ENCODE measurements at regions not wholly inside any gene's neighbourhood (a gene's known extent, or its start where the extent isn't known, plus 50 kb on each side); places are given as distances from the start of the nearest gene placed in this dataset.

DNA sequence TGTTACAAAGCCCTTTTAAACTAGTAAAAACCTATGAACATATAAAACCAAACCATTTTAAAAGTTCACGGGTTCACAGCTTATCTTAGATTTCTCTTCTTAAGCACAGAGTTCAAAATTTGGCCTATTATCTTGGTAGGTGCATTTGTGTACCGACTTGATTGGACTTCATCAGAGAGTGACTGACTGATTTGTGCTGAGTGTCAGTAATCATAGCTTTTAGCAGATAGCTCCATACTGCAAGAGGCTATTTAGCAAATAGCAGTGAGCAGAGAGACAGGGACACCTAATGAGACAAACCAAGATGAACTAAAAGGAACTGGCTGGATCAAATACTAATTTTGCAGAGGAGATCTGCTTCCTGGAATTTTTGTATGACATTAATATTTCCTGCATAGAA is 274.5 kb downstream of the PRR16 start:
- peaks cover 0 to 10% (median 4%) of the 10 kb centered on the region in 7 donors for H3K9me3 Mint-ChIP-seq
- H3K4me3 ChIP-seq (ENCODE audit: low read depth, low read length), result no peak overlapping the region
- H3K27ac ChIP-seq (ENCODE audit: insufficient read depth, low read length, poor library complexity, severe bottlenecking), result no peak overlapping the region
- H3K9me3 ChIP-seq (ENCODE audit: control insufficient read depth in 2 of 2, low read length in 2 of 2), result no peaks in the 10 kb centered on the region
- no peaks in the 10 kb centered on the region for H3K4me1 ChIP-seq (ENCODE audit: control insufficient read depth, insufficient read depth, low read length, poor library complexity, severe bottlenecking)
- no peak overlapping the region for H3K27ac Mint-ChIP-seq
- H3K27me3 Mint-ChIP-seq, result no peaks in the 10 kb centered on the region
- no peaks in the 10 kb centered on the region for H3K4me1 Mint-ChIP-seq
- H3K36me3 Mint-ChIP-seq, result no peaks in the 10 kb centered on the region
- no peaks in the 10 kb centered on the region for H3K36me3 ChIP-seq (ENCODE audit: control insufficient read depth, insufficient read depth, low read length)
- no peak for ATAC-seq (ENCODE audit: low read depth in 2 of 2)
- H3K4me3 Mint-ChIP-seq, result no peak overlapping the region
- H3K27me3 ChIP-seq (ENCODE audit: control insufficient read depth, insufficient read depth, low read length), result no peaks in the 10 kb centered on the region
- DNase-seq, result no peak

- H3K36me3 Mint-ChIP-seq, result no peaks in the 10 kb centered on the region
- peaks cover 0 to 9% (median 4%) of the 10 kb centered on the region in 7 donors for H3K9me3 Mint-ChIP-seq
- no peak for DNase-seq
- ATAC-seq (ENCODE audit: low read depth in 2 of 2), result no peak
- Histone ChIP-seq H3K9me3 (ENCODE audit: control insufficient read depth in 2 of 2, low read length in 2 of 2) (no peaks in the 10 kb centered on the region), H3K27ac (ENCODE audit: insufficient read depth, low read length, poor library complexity, severe bottlenecking) (no peak overlapping the region), H3K27me3 (ENCODE audit: control insufficient read depth, insufficient read depth, low read length) (no peaks in the 10 kb centered on the region), H3K4me1 (ENCODE audit: control insufficient read depth, insufficient read depth, low read length, poor library complexity, severe bottlenecking) (no peaks in the 10 kb centered on the region), H3K4me3 (ENCODE audit: low read depth, low read length) (no peak overlapping the region), H3K36me3 (ENCODE audit: control insufficient read depth, insufficient read depth, low read length) (no peaks in the 10 kb centered on the region)
- no peak overlapping the region for H3K4me3 Mint-ChIP-seq
- H3K27ac Mint-ChIP-seq, result no peak overlapping the region
- H3K4me1 Mint-ChIP-seq, result no peaks in the 10 kb centered on the region
- no peaks in the 10 kb centered on the region for H3K27me3 Mint-ChIP-seq
Observed at GRCh38 chr5:120740989-120741388, 276.9 kb downstream of the PRR16 start.

DNA sequence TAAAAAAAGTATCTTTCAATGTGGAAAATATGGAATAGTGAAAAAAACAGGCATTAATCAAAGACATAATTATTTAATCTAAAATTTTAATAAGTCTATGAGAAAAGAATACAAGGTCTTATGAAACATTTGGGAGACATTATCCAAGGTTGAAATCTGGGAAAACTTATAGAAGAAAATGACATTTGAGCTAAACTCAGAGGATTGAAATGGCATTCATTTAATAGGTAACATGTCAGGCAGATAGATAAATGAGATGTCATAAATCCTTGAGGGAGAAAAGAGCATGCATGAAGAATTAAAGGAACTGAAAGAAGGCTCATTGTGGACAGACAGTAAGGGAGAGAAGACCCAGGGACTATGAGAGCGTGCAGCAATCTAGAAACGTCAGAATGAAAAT is 284.4 kb downstream of the PRR16 start:
- H3K9me3 ChIP-seq (ENCODE audit: control insufficient read depth in 2 of 2, low read length in 2 of 2), result no peaks in the 10 kb centered on the region
- H3K36me3 ChIP-seq (ENCODE audit: control insufficient read depth, insufficient read depth, low read length), result no peaks in the 10 kb centered on the region
- H3K4me3 ChIP-seq (ENCODE audit: low read depth, low read length), result no peak overlapping the region
- no peaks in the 10 kb centered on the region for H3K27me3 Mint-ChIP-seq
- DNase-seq, result no peak
- ATAC-seq (ENCODE audit: low read depth in 2 of 2), result no peak
- peaks cover 0 to 10% (median 3%) of the 10 kb centered on the region in 7 donors for H3K9me3 Mint-ChIP-seq
- no peak overlapping the region for H3K27ac ChIP-seq (ENCODE audit: insufficient read depth, low read length, poor library complexity, severe bottlenecking)
- no peak overlapping the region for H3K4me3 Mint-ChIP-seq
- no peaks in the 10 kb centered on the region for H3K27me3 ChIP-seq (ENCODE audit: control insufficient read depth, insufficient read depth, low read length)
- H3K4me1 Mint-ChIP-seq, result no peaks in the 10 kb centered on the region
- no peak overlapping the region for H3K27ac Mint-ChIP-seq
- H3K4me1 ChIP-seq (ENCODE audit: control insufficient read depth, insufficient read depth, low read length, poor library complexity, severe bottlenecking), result no peaks in the 10 kb centered on the region
- H3K36me3 Mint-ChIP-seq, result no peaks in the 10 kb centered on the region

DNA sequence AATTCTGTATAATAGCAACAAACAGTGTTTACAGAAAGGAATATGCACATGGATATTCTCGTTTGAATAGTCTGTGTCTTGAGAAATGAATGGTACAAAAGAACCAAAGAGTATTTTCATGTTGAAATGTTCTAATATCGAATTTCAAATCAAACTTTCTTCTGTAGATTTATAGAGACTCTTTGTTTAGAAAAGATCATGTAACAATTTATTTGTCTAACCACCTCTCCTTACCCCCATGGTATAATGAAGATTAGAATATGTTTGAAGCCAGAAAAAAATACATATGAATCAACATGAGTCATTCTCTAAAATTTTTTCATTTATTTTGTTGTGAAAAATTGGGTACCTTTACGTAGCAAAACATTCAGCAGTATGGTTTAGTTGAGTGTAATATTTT is 285.6 kb downstream of the PRR16 start:
- Mint-ChIP-seq H3K27ac (no peak overlapping the region), H3K9me3 (peaks cover 0 to 12% (median 3%) of the 10 kb centered on the region in 7 donors), H3K4me1 (no peaks in the 10 kb centered on the region), H3K4me3 (no peak overlapping the region), H3K27me3 (no peaks in the 10 kb centered on the region), H3K36me3 (no peaks in the 10 kb centered on the region)
- Histone ChIP-seq H3K4me3 (ENCODE audit: low read depth, low read length) (no peak overlapping the region), H3K27ac (ENCODE audit: insufficient read depth, low read length, poor library complexity, severe bottlenecking) (no peak overlapping the region), H3K27me3 (ENCODE audit: control insufficient read depth, insufficient read depth, low read length) (no peaks in the 10 kb centered on the region), H3K36me3 (ENCODE audit: control insufficient read depth, insufficient read depth, low read length) (no peaks in the 10 kb centered on the region), H3K9me3 (ENCODE audit: control insufficient read depth in 2 of 2, low read length in 2 of 2) (no peaks in the 10 kb centered on the region), H3K4me1 (ENCODE audit: control insufficient read depth, insufficient read depth, low read length, poor library complexity, severe bottlenecking) (no peaks in the 10 kb centered on the region)
- no peak for ATAC-seq (ENCODE audit: low read depth in 2 of 2)
- no peak for DNase-seq

DNA sequence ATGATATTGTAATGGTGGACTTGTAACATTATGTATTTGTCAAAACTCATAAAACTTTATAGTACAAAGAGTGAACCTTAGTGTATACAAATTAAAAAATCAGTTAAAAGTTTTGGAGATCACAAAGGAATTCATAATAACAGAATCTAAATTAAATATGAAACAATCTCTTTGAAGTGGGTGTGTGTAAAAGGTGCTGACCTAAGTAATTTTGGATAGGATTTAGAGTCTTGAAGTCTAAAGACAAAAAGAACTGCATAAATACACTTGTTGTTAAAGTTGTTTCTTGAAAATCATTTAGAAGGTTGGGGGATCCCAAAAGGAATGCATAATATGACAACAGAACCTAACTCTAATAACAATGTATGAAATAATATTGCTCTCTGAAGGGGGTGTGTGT is 295.5 kb downstream of the PRR16 start:
- DNase-seq (no peak), ATAC-seq (ENCODE audit: low read depth in 2 of 2) (no peak)
- no peaks in the 10 kb centered on the region for H3K4me1 ChIP-seq (ENCODE audit: control insufficient read depth, insufficient read depth, low read length, poor library complexity, severe bottlenecking)
- Mint-ChIP-seq H3K27me3 (no peaks in the 10 kb centered on the region), H3K27ac (no peak overlapping the region), H3K4me3 (no peak overlapping the region), H3K36me3 (peaks cover 4% of the 10 kb centered on the region), H3K4me1 (no peaks in the 10 kb centered on the region), H3K9me3 (peaks cover 2 to 17% (median 12%) of the 10 kb centered on the region in 7 donors)
- no peaks in the 10 kb centered on the region for H3K36me3 ChIP-seq (ENCODE audit: control insufficient read depth, insufficient read depth, low read length)
- H3K27ac ChIP-seq (ENCODE audit: insufficient read depth, low read length, poor library complexity, severe bottlenecking), result no peak overlapping the region
- H3K9me3 ChIP-seq (ENCODE audit: control insufficient read depth in 2 of 2, low read length in 2 of 2), result no peaks in the 10 kb centered on the region
- H3K4me3 ChIP-seq (ENCODE audit: low read depth, low read length), result no peak overlapping the region
- no peaks in the 10 kb centered on the region for H3K27me3 ChIP-seq (ENCODE audit: control insufficient read depth, insufficient read depth, low read length)

GRCh38 chr5:120761986-120762385 is 297.9 kb downstream of the PRR16 start:
- no peak overlapping the region for H3K27ac Mint-ChIP-seq
- ATAC-seq (ENCODE audit: low read depth in 2 of 2) (no peak), DNase-seq (no peak)
- peaks cover 1 to 12% (median 6%) of the 10 kb centered on the region in 7 donors for H3K9me3 Mint-ChIP-seq
- no peaks in the 10 kb centered on the region for H3K4me1 ChIP-seq (ENCODE audit: control insufficient read depth, insufficient read depth, low read length, poor library complexity, severe bottlenecking)
- H3K9me3 ChIP-seq (ENCODE audit: control insufficient read depth in 2 of 2, low read length in 2 of 2), result no peaks in the 10 kb centered on the region
- H3K4me3 ChIP-seq (ENCODE audit: low read depth, low read length), result no peak overlapping the region
- peaks cover 4% of the 10 kb centered on the region for H3K36me3 Mint-ChIP-seq
- H3K27ac ChIP-seq (ENCODE audit: insufficient read depth, low read length, poor library complexity, severe bottlenecking), result no peak overlapping the region
- no peaks in the 10 kb centered on the region for H3K27me3 ChIP-seq (ENCODE audit: control insufficient read depth, insufficient read depth, low read length)
- H3K27me3 Mint-ChIP-seq, result no peaks in the 10 kb centered on the region
- no peaks in the 10 kb centered on the region for H3K36me3 ChIP-seq (ENCODE audit: control insufficient read depth, insufficient read depth, low read length)
- no peaks in the 10 kb centered on the region for H3K4me1 Mint-ChIP-seq
- no peak overlapping the region for H3K4me3 Mint-ChIP-seq

DNA sequence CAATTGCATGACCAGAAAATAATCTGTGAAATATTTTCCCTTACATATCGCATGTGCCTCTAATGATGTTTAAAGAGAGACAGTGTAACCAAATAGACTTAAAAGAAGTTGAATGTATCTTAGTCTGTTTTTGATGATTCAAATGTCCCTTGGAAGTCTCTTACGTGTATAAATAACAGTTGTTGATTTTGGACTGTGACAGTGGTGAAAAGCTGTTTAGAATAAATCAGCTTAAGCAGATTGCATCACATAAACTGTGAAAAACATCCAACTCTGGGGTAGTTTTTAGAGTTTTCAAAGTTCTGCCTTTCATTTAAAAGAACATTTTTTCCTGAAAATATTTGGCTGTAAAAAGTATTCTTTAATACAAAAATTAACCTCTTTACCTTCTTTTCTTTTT is 301.1 kb downstream of the PRR16 start:
- ATAC-seq (ENCODE audit: low read depth in 2 of 2) (no peak), DNase-seq (no peak)
- no peaks in the 10 kb centered on the region for H3K27me3 ChIP-seq (ENCODE audit: control insufficient read depth, insufficient read depth, low read length)
- no peaks in the 10 kb centered on the region for H3K36me3 ChIP-seq (ENCODE audit: control insufficient read depth, insufficient read depth, low read length)
- Mint-ChIP-seq H3K36me3 (peaks cover 4% of the 10 kb centered on the region), H3K9me3 (peaks cover 2 to 15% (median 7%) of the 10 kb centered on the region in 7 donors), H3K27me3 (no peaks in the 10 kb centered on the region), H3K4me3 (no peak overlapping the region), H3K4me1 (no peaks in the 10 kb centered on the region), H3K27ac (no peak overlapping the region)
- no peaks in the 10 kb centered on the region for H3K9me3 ChIP-seq (ENCODE audit: control insufficient read depth in 2 of 2, low read length in 2 of 2)
- no peak overlapping the region for H3K27ac ChIP-seq (ENCODE audit: insufficient read depth, low read length, poor library complexity, severe bottlenecking)
- no peak overlapping the region for H3K4me3 ChIP-seq (ENCODE audit: low read depth, low read length)
- H3K4me1 ChIP-seq (ENCODE audit: control insufficient read depth, insufficient read depth, low read length, poor library complexity, severe bottlenecking), result no peaks in the 10 kb centered on the region

- no peaks in the 10 kb centered on the region for H3K27me3 ChIP-seq (ENCODE audit: control insufficient read depth, insufficient read depth, low read length)
- Mint-ChIP-seq H3K4me3 (no peak overlapping the region), H3K9me3 (peaks cover 2 to 17% (median 6%) of the 10 kb centered on the region in 7 donors), H3K4me1 (no peaks in the 10 kb centered on the region), H3K27me3 (no peaks in the 10 kb centered on the region), H3K27ac (no peak overlapping the region), H3K36me3 (peaks cover 4% of the 10 kb centered on the region)
- H3K9me3 ChIP-seq (ENCODE audit: control insufficient read depth in 2 of 2, low read length in 2 of 2), result no peaks in the 10 kb centered on the region
- DNase-seq (no peak), ATAC-seq (ENCODE audit: low read depth in 2 of 2) (no peak)
- no peak overlapping the region for H3K27ac ChIP-seq (ENCODE audit: insufficient read depth, low read length, poor library complexity, severe bottlenecking)
- no peaks in the 10 kb centered on the region for H3K36me3 ChIP-seq (ENCODE audit: control insufficient read depth, insufficient read depth, low read length)
- H3K4me1 ChIP-seq (ENCODE audit: control insufficient read depth, insufficient read depth, low read length, poor library complexity, severe bottlenecking), result no peaks in the 10 kb centered on the region
- no peak overlapping the region for H3K4me3 ChIP-seq (ENCODE audit: low read depth, low read length)
Observed at GRCh38 chr5:120767178-120767820, 303.2 kb downstream of the PRR16 start.
